ENCODE measurements at regions not wholly inside any gene's neighbourhood (a gene's known extent, or its start where the extent isn't known, plus 50 kb on each side); places are given as distances from the start of the nearest gene placed in this dataset.
"Not testable (repeated sequence)": the region's sequence is repeated elsewhere in the genome, so short reads cannot be mapped to it uniquely, and the experiment has no call there.

GRCh38 chr2:47728551-47728950 is 54.4 kb upstream of the MSH6 start:
- DNase-seq: no peak

- no peak for DNase-seq
Observed at GRCh38 chr2:47727956-47728355, 55.0 kb upstream of the MSH6 start.

GRCh38 chr2:47726978-47727377 is 56.0 kb upstream of the MSH6 start:
- not testable (repeated sequence) for DNase-seq

- DNase-seq: no peak
Observed at GRCh38 chr2:47725808-47726207, 57.1 kb upstream of the MSH6 start.

GRCh38 chr2:47724221-47724981 is 58.5 kb upstream of the MSH6 start:
- peak in 1 of 2 donors; percentile 75 for DNase-seq

- no peak for DNase-seq
Observed at GRCh38 chr2:47721296-47721695, 61.6 kb upstream of the MSH6 start.

- DNase-seq: no peak
Observed at GRCh38 chr2:47720559-47720958, 62.4 kb upstream of the MSH6 start.

GRCh38 chr2:47720036-47720435 is 62.9 kb upstream of the MSH6 start:
- no peak for DNase-seq

- DNase-seq: no peak
Observed at GRCh38 chr2:47719099-47719498, 63.8 kb upstream of the MSH6 start.

GRCh38 chr2:47716307-47716706 is 66.6 kb upstream of the MSH6 start:
- not testable (repeated sequence) for DNase-seq

- no peak for DNase-seq
Observed at GRCh38 chr2:47715552-47715951, 67.4 kb upstream of the MSH6 start.

- no peak for DNase-seq
Observed at GRCh38 chr2:47708801-47709499, 74.0 kb upstream of the MSH6 start.

GRCh38 chr2:47704287-47704686 is 78.7 kb upstream of the MSH6 start:
- DNase-seq: no peak

- DNase-seq: no peak
Observed at GRCh38 chr2:47699533-47700215, 83.3 kb upstream of the MSH6 start.

GRCh38 chr2:47698436-47698972 is 84.4 kb upstream of the MSH6 start:
- DNase-seq: not testable (repeated sequence)

GRCh38 chr2:47697681-47698435 is 85.1 kb upstream of the MSH6 start:
- not testable (repeated sequence) for DNase-seq

GRCh38 chr2:47697000-47697601 is 85.8 kb upstream of the MSH6 start:
- DNase-seq: no peak

GRCh38 chr2:47696478-47696831 is 86.5 kb upstream of the MSH6 start:
- DNase-seq: no peak

GRCh38 chr2:47695800-47696477 is 87.0 kb upstream of the MSH6 start:
- no peak for DNase-seq

GRCh38 chr2:47694451-47694850 is 88.5 kb upstream of the MSH6 start:
- not testable (repeated sequence) for DNase-seq

- not testable (repeated sequence) for DNase-seq
Observed at GRCh38 chr2:47690706-47691325, 92.1 kb upstream of the MSH6 start.
